ENCODE measurements at regions not wholly inside any gene's neighbourhood (a gene's known extent, or its start where the extent isn't known, plus 50 kb on each side); places are given as distances from the start of the nearest gene placed in this dataset.

GRCh38 chr11:119941636-119942411 is 196.1 kb downstream of the TRIM29 start:
- no peaks in the 10 kb centered on the region for H3K79me1 ChIP-seq (ENCODE audit: low read depth in 1 of 2, low read length in 2 of 2)
- no peak overlapping the region for H4K8ac ChIP-seq (ENCODE audit: low read depth in 2 of 2, low read length in 2 of 2)
- no peak overlapping the region for H2BK5ac ChIP-seq (ENCODE audit: low read depth, low read length, poor library complexity, severe bottlenecking)
- no peak overlapping the region for H3K27ac ChIP-seq (ENCODE audit: insufficient read depth, low read length)
- CTCF ChIA-PET, result interaction anchor here (1.4 kb wide), 1 partner anchor 11 kb away, joined by 3 read pairs; no protein-coding TSS in a partner anchor
- peaks cover 3% of the 10 kb centered on the region; the same call in 1 of the 2 replicates for H3K27me3 ChIP-seq (ENCODE audit: control insufficient read depth, insufficient read depth, low read length)
- H3K9me3 ChIP-seq (ENCODE audit: control insufficient read depth, insufficient read depth, low read length), result no peaks in the 10 kb centered on the region
- no peak overlapping the region for H2BK15ac ChIP-seq (ENCODE audit: low read depth, low read length)
- H4K91ac ChIP-seq (ENCODE audit: insufficient read depth, low read depth, low read length), result no peak overlapping the region
- H3K9ac ChIP-seq (ENCODE audit: low read depth, low read length), result no peak overlapping the region
- in situ Hi-C loops (cut with MboI; ENCODE audit: low sequenced_read_pairs) (no loop called here), intact Hi-C loops (cut with micrococcal nuclease) (no loop called here), dilution Hi-C loops (cut with HindIII; ENCODE audit: low sequenced_read_pairs, unreplicated experiment) (no loop called here)
- H3K23ac ChIP-seq (ENCODE audit: low read depth, low read length), result no peak overlapping the region
- no peak overlapping the region for H3K4me2 ChIP-seq (ENCODE audit: low read depth, low read length)
- H3K14ac ChIP-seq (replicated peaks; ENCODE audit: low read depth, low read length), result no peak overlapping the region
- POLR2A ChIA-PET (ENCODE audit: unreplicated experiment), result no interaction called here
- H3K18ac ChIP-seq (ENCODE audit: low read depth, low read length), result no peak overlapping the region
- no peak overlapping the region for H2BK20ac ChIP-seq (ENCODE audit: low read depth, low read length)
- no peak overlapping the region for H2AK9ac ChIP-seq (replicated peaks; ENCODE audit: low read depth, low read length, poor library complexity)
- no peaks in the 10 kb centered on the region for H4K20me1 ChIP-seq (ENCODE audit: insufficient read depth, low read length)
- H3K4me3 ChIP-seq (ENCODE audit: insufficient read depth, low read depth, low read length), result no peak overlapping the region
- 37% methylated on average over 2 of the region's 16 CpGs; no CpG with 5 or more reads in 1 of the 2 experiments for WGBS, 2 experiments (ENCODE audit: extremely low coverage in 2 of 2, insufficient read length in 1 of 2)
- H4K5ac ChIP-seq (ENCODE audit: low read depth, low read length), result no peak overlapping the region
- H3K9me1 ChIP-seq (ENCODE audit: insufficient read depth, low read length), result no peaks in the 10 kb centered on the region
- H3K36me3 ChIP-seq (ENCODE audit: control insufficient read depth, insufficient read depth, low read length), result no peaks in the 10 kb centered on the region
- H2BK120ac ChIP-seq (ENCODE audit: low read depth, low read length), result no peak overlapping the region
- H3K56ac ChIP-seq (ENCODE audit: extremely low read depth, insufficient read depth, low read length), result no peak overlapping the region
- ATAC-seq (ENCODE audit: low read depth) (no peak), DNase-seq (no peak)
- no peak overlapping the region for H2AFZ ChIP-seq (replicated peaks; ENCODE audit: low read length, poor library complexity)
- BruUV-seq (replicated peaks), result no TSS peak
- no peaks in the 10 kb centered on the region for H3K4me1 ChIP-seq (ENCODE audit: control insufficient read depth, insufficient read depth, low read length)
- H2AK5ac ChIP-seq (ENCODE audit: low read depth, low read length), result no peak overlapping the region
- no peak overlapping the region for H3K4ac ChIP-seq (ENCODE audit: low read depth, low read length)
- TF ChIP-seq CEBPB (IDR thresholded peaks at IDR 0.05; ENCODE audit: low read depth, low read length) (no peak), POLR2A (IDR thresholded peaks at IDR 0.05; ENCODE audit: low read depth, low read length) (no peak)

Measured in IMR-90 (cell line).